Activated naive CD4-positive, alpha-beta T cell treated with anti-CD3 and anti-CD28 coated beads for 36 hours (primary cell): ENCODE measurements at regions not wholly inside any gene's neighbourhood (a gene's known extent, or its start where the extent isn't known, plus 50 kb on each side); places are given as distances from the start of the nearest gene placed in this dataset.
A peak's percentile ranks its signal among the peaks of the same experiment; 100 is the strongest.

ENCODE experiments used
- CTCF ChIA-PET: fragments of 350-600 bp; sonication (Branson Sonifier 250); formaldehyde crosslinking; loops from one replicate; lab custom pipeline; 2021; ENCODE audit warnings: antibody characterized with exemption; lab: Charles Lee
- DNase-seq: peaks from one replicate; pipeline ENCODE4 v3.0.0-alpha.2; 2020
- H3K27ac Mint-ChIP-seq: one replicate; pipeline ENCODE4 v1.8.0; 2021; ENCODE audit warnings: mild to moderate bottlenecking, mixed read lengths
- H3K27me3 Mint-ChIP-seq: one replicate; pipeline ENCODE4 v1.8.0; 2021; ENCODE audit warnings: low read depth, mixed read lengths
- H3K36me3 Mint-ChIP-seq: one replicate; pipeline ENCODE4 v1.8.0; 2021; ENCODE audit warnings: low read depth, mixed read lengths
- H3K4me1 Mint-ChIP-seq: one replicate; pipeline ENCODE4 v1.8.0; 2021; ENCODE audit warnings: low read depth, mixed read lengths
- H3K4me3 Mint-ChIP-seq: one replicate; pipeline ENCODE4 v1.8.0; 2021; ENCODE audit warnings: mild to moderate bottlenecking, moderate library complexity, mixed read lengths
- H3K9me3 Mint-ChIP-seq: one replicate; pipeline ENCODE4 v1.8.0; 2021; ENCODE audit warnings: mixed read lengths
- intact Hi-C: fragments of 100-400 bp; cut with micrococcal nuclease; formaldehyde crosslinking; loops from one replicate; pipeline ENCODE4 v1.15.1; 2023

- Mint-ChIP-seq H3K9me3 (no peaks in the 10 kb centered on the region), H3K36me3 (no peaks in the 10 kb centered on the region), H3K27ac (no peak overlapping the region), H3K27me3 (peaks cover 5% of the 10 kb centered on the region), H3K4me3 (no peak overlapping the region), H3K4me1 (peaks cover 2% of the 10 kb centered on the region)
- intact Hi-C loops: loop anchor here (1.0 to 5.0 kb wide), 5 partner anchors 51 to 412 kb away; partner anchors contain the start of genes BAG2 and BEND6
- no peak for DNase-seq
- CTCF ChIA-PET: interaction anchor here (0.7 to 6.6 kb wide), 36 partner anchors 9 to 422 kb away, joined by 3 to 97 read pairs (median 4); partner anchors contain the start of genes BEND6 and PRIM2
Measured at GRCh38 chr6:56904068-56904467, 50.8 kb upstream of the BEND6 start.

- no peak overlapping the region for H3K27ac Mint-ChIP-seq
- no peaks in the 10 kb centered on the region for H3K9me3 Mint-ChIP-seq
- CTCF ChIA-PET: interaction anchor here (0.6 to 6.6 kb wide), 22 partner anchors 10 to 422 kb away, joined by 3 to 97 read pairs (median 4); partner anchors contain the start of gene PRIM2
- intact Hi-C loops: loop anchor here (5.0 kb wide), 1 partner anchor 269 kb away; the partner anchor contains the start of gene BAG2
- no peaks in the 10 kb centered on the region for H3K36me3 Mint-ChIP-seq
- peaks cover 5% of the 10 kb centered on the region for H3K27me3 Mint-ChIP-seq
- peaks cover 2% of the 10 kb centered on the region for H3K4me1 Mint-ChIP-seq
- no peak for DNase-seq
- no peak overlapping the region for H3K4me3 Mint-ChIP-seq
Measured at GRCh38 chr6:56902641-56903464, 52.1 kb upstream of the BEND6 start.

- H3K9me3 Mint-ChIP-seq: no peaks in the 10 kb centered on the region
- H3K4me1 Mint-ChIP-seq: peaks cover 2% of the 10 kb centered on the region
- H3K27me3 Mint-ChIP-seq: peaks cover 4% of the 10 kb centered on the region
- CTCF ChIA-PET: interaction anchor here (0.5 to 6.6 kb wide), 4 partner anchors 9 to 417 kb away, joined by 3 to 97 read pairs (median 11); partner anchors contain the start of gene PRIM2
- no peak overlapping the region for H3K4me3 Mint-ChIP-seq
- H3K27ac Mint-ChIP-seq: no peak overlapping the region
- DNase-seq: no peak
- intact Hi-C loops: loop anchor here (5.0 kb wide), 1 partner anchor 272 kb away; the partner anchor contains the start of gene BAG2
- H3K36me3 Mint-ChIP-seq: no peaks in the 10 kb centered on the region
Measured at GRCh38 chr6:56900784-56901183, 54.1 kb upstream of the BEND6 start.

GRCh38 chr6:56899753-56900152 lies 55.2 kb upstream of the BEND6 start:
- H3K9me3 Mint-ChIP-seq: no peaks in the 10 kb centered on the region
- no peaks in the 10 kb centered on the region for H3K27me3 Mint-ChIP-seq
- no peak overlapping the region for H3K27ac Mint-ChIP-seq
- CTCF ChIA-PET: interaction anchor here (1.0 to 6.6 kb wide), 2 partner anchors 122 to 418 kb away, joined by 3 to 97 read pairs; partner anchors contain the start of gene PRIM2
- intact Hi-C loops: loop anchor here (5.0 kb wide), 1 partner anchor 273 kb away; the partner anchor contains the start of gene BAG2
- H3K4me1 Mint-ChIP-seq: no peaks in the 10 kb centered on the region
- no peaks in the 10 kb centered on the region for H3K36me3 Mint-ChIP-seq
- no peak overlapping the region for H3K4me3 Mint-ChIP-seq
- no peak for DNase-seq

- CTCF ChIA-PET: interaction anchor here (1.0 to 6.6 kb wide), 2 partner anchors 122 to 419 kb away, joined by 3 to 97 read pairs; partner anchors contain the start of gene PRIM2
- no peaks in the 10 kb centered on the region for H3K27me3 Mint-ChIP-seq
- intact Hi-C loops: no loop called here
Measured at GRCh38 chr6:56899311-56899710, 55.6 kb upstream of the BEND6 start.

GRCh38 chr6:56897789-56898529 lies 56.9 kb upstream of the BEND6 start:
- Mint-ChIP-seq H3K4me3 (no peak overlapping the region), H3K9me3 (no peaks in the 10 kb centered on the region), H3K27me3 (no peaks in the 10 kb centered on the region), H3K4me1 (no peaks in the 10 kb centered on the region), H3K27ac (no peak overlapping the region), H3K36me3 (no peaks in the 10 kb centered on the region)
- intact Hi-C loops: no loop called here
- DNase-seq: no peak
- CTCF ChIA-PET: interaction anchor here (0.7 kb wide), 1 partner anchor 144 kb away, joined by 3 read pairs; no protein-coding TSS in a partner anchor

More at GRCh38 chr6:56899311-56899710, 55.6 kb upstream of the BEND6 start:
- no peaks in the 10 kb centered on the region for H3K36me3 Mint-ChIP-seq
- no peak overlapping the region for H3K4me3 Mint-ChIP-seq
- no peaks in the 10 kb centered on the region for H3K4me1 Mint-ChIP-seq
- DNase-seq: no peak
- H3K27ac Mint-ChIP-seq: no peak overlapping the region
- H3K9me3 Mint-ChIP-seq: no peaks in the 10 kb centered on the region

GRCh38 chr6:56891754-56892153 lies 63.2 kb upstream of the BEND6 start:
- Mint-ChIP-seq H3K4me1 (peaks cover 29% of the 10 kb centered on the region), H3K27ac (no peak overlapping the region), H3K4me3 (no peak overlapping the region), H3K9me3 (no peaks in the 10 kb centered on the region), H3K36me3 (no peaks in the 10 kb centered on the region), H3K27me3 (no peaks in the 10 kb centered on the region)
- peak; percentile 19 for DNase-seq
- intact Hi-C loops: loop anchor here (1.0 kb wide), 1 partner anchor 425 kb away; no protein-coding TSS in a partner anchor
- CTCF ChIA-PET: interaction anchor here (0.6 to 2.8 kb wide), 7 partner anchors 9 to 710 kb away, joined by 3 to 14 read pairs (median 3); no protein-coding TSS in a partner anchor

GRCh38 chr6:56890683-56891429 lies 64.1 kb upstream of the BEND6 start:
- Mint-ChIP-seq H3K27me3 (no peaks in the 10 kb centered on the region), H3K9me3 (no peaks in the 10 kb centered on the region), H3K27ac (no peak overlapping the region), H3K4me3 (no peak overlapping the region), H3K36me3 (no peaks in the 10 kb centered on the region), H3K4me1 (peaks cover 29% of the 10 kb centered on the region)
- peak; percentile 60 for DNase-seq
- CTCF ChIA-PET: interaction anchor here (0.9 to 2.8 kb wide), 5 partner anchors 12 to 181 kb away, joined by 3 to 14 read pairs (median 3); no protein-coding TSS in a partner anchor
- intact Hi-C loops: loop anchor here (1.0 kb wide), 2 partner anchors 374 to 425 kb away; no protein-coding TSS in a partner anchor

- CTCF ChIA-PET: interaction anchor here (0.9 to 2.8 kb wide), 3 partner anchors 13 to 46 kb away, joined by 3 to 14 read pairs (median 3); no protein-coding TSS in a partner anchor
- Mint-ChIP-seq H3K27me3 (no peaks in the 10 kb centered on the region), H3K27ac (no peak overlapping the region), H3K4me1 (peaks cover 29% of the 10 kb centered on the region), H3K4me3 (no peak overlapping the region), H3K36me3 (no peaks in the 10 kb centered on the region), H3K9me3 (no peaks in the 10 kb centered on the region)
- DNase-seq: no peak
- intact Hi-C loops: loop anchor here (1.0 kb wide), 1 partner anchor 375 kb away; no protein-coding TSS in a partner anchor
Measured at GRCh38 chr6:56890066-56890465, 64.8 kb upstream of the BEND6 start.

GRCh38 chr6:56889492-56889891 lies 65.4 kb upstream of the BEND6 start:
- Mint-ChIP-seq H3K27ac (no peak overlapping the region), H3K4me1 (peaks cover 29% of the 10 kb centered on the region), H3K9me3 (no peaks in the 10 kb centered on the region), H3K36me3 (no peaks in the 10 kb centered on the region), H3K27me3 (no peaks in the 10 kb centered on the region), H3K4me3 (no peak overlapping the region)
- intact Hi-C loops: no loop called here
- CTCF ChIA-PET: no interaction called here
- DNase-seq: no peak

- H3K27ac Mint-ChIP-seq: no peak overlapping the region
- peaks cover 29% of the 10 kb centered on the region for H3K4me1 Mint-ChIP-seq
- H3K36me3 Mint-ChIP-seq: no peaks in the 10 kb centered on the region
- H3K27me3 Mint-ChIP-seq: no peaks in the 10 kb centered on the region
- intact Hi-C loops: no loop called here
- CTCF ChIA-PET: no interaction called here
- H3K9me3 Mint-ChIP-seq: no peaks in the 10 kb centered on the region
- no peak overlapping the region for H3K4me3 Mint-ChIP-seq
- no peak for DNase-seq
Measured at GRCh38 chr6:56888687-56889086, 66.2 kb upstream of the BEND6 start.
